ENCODE measurements at regions not wholly inside any gene's neighbourhood (a gene's known extent, or its start where the extent isn't known, plus 50 kb on each side); places are given as distances from the start of the nearest gene placed in this dataset.

DNA sequence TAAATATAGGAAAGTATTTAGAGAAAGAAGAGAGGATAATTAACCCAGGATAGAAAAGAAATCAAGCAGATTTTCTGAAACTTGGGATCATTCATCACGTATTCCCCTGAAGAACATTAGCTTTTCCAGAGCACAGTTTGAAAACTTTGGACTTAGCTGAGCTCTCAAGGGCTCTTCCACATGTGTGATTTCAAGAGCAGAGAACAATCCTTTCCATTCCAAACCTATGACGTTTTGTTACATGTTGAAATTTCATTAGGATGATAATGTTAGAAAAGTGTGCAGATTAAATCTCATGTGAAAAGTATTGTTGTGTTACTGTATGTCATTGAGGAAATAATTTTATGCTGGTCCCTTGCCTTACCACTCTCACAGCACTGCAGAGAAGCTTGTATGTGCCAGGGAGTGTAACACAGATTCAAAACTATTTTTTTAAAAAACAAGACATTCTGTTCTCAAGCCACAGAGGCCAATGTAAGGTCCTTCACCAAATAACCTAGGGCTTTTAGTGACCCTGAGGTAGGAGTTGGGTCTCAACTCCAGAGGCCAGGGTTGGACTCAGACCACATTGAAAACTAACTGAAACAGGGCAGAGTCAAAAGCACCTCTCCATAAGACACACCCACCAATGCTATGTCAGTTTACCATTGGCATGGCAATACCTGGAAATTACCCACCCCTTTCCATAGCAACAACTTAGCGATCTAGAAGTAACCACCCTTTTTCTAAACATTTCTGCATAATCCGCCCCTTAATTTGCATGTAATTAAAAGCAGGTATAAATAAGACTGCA, 141.3 kb downstream of the ANXA5 start:
- Histone ChIP-seq H3K27ac (ENCODE audit: low read depth, low read length) (no peak overlapping the region), H3K9me2 (replicated peaks; ENCODE audit: insufficient read depth, low read length) (no peaks in the 10 kb centered on the region), H3K27me3 (ENCODE audit: low read length) (no peaks in the 10 kb centered on the region), H3K9ac (ENCODE audit: low read length) (no peak overlapping the region), H3K4me2 (ENCODE audit: low read depth, low read length, poor library complexity, severe bottlenecking) (no peak overlapping the region), H3F3A (ENCODE audit: insufficient read depth) (no peaks in the 10 kb centered on the region), H2AFZ (ENCODE audit: low read depth, low read length, severe bottlenecking) (no peak overlapping the region), H3K4me3 (ENCODE audit: insufficient read depth, low read length, poor library complexity, severe bottlenecking) (no peak overlapping the region), H3K79me2 (ENCODE audit: insufficient read depth, low read length) (no peaks in the 10 kb centered on the region), H3K36me3 (ENCODE audit: low read length) (no peaks in the 10 kb centered on the region), H3K9me3 (ENCODE audit: insufficient read depth, low read length) (no peaks in the 10 kb centered on the region), H4K20me1 (ENCODE audit: low read depth, low read length) (no peaks in the 10 kb centered on the region)
- TF ChIP-seq, protein P1, sequence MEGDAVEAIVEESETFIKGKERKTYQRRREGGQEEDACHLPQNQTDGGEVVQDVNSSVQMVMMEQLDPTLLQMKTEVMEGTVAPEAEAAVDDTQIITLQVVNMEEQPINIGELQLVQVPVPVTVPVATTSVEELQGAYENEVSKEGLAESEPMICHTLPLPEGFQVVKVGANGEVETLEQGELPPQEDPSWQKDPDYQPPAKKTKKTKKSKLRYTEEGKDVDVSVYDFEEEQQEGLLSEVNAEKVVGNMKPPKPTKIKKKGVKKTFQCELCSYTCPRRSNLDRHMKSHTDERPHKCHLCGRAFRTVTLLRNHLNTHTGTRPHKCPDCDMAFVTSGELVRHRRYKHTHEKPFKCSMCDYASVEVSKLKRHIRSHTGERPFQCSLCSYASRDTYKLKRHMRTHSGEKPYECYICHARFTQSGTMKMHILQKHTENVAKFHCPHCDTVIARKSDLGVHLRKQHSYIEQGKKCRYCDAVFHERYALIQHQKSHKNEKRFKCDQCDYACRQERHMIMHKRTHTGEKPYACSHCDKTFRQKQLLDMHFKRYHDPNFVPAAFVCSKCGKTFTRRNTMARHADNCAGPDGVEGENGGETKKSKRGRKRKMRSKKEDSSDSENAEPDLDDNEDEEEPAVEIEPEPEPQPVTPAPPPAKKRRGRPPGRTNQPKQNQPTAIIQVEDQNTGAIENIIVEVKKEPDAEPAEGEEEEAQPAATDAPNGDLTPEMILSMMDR (IDR thresholded peaks at IDR 0.05; ENCODE audit: insufficient read depth, low read length, poor library complexity, severe bottlenecking) = no peak
- no peak for TF ChIP-seq EZH2phosphoT487 (conservative IDR thresholded peaks at IDR 0.05; ENCODE audit: low read length)

GRCh38 chr4:121554382-121554781, 142.4 kb downstream of the ANXA5 start:
- H3K4me3 ChIP-seq (ENCODE audit: insufficient read depth, low read length, poor library complexity, severe bottlenecking) = no peak overlapping the region
- no peaks in the 10 kb centered on the region for H3K9me3 ChIP-seq (ENCODE audit: insufficient read depth, low read length)
- no peaks in the 10 kb centered on the region for H3K36me3 ChIP-seq (ENCODE audit: low read length)
- no peaks in the 10 kb centered on the region for H3F3A ChIP-seq (ENCODE audit: insufficient read depth)
- no peaks in the 10 kb centered on the region for H4K20me1 ChIP-seq (ENCODE audit: low read depth, low read length)
- H3K9ac ChIP-seq (ENCODE audit: low read length) = no peak overlapping the region
- no peaks in the 10 kb centered on the region for H3K79me2 ChIP-seq (ENCODE audit: insufficient read depth, low read length)
- H3K9me2 ChIP-seq (replicated peaks; ENCODE audit: insufficient read depth, low read length) = no peaks in the 10 kb centered on the region
- H2AFZ ChIP-seq (ENCODE audit: low read depth, low read length, severe bottlenecking) = no peak overlapping the region
- H3K27me3 ChIP-seq (ENCODE audit: low read length) = no peaks in the 10 kb centered on the region
- no peak overlapping the region for H3K27ac ChIP-seq (ENCODE audit: low read depth, low read length)
- no peak overlapping the region for H3K4me2 ChIP-seq (ENCODE audit: low read depth, low read length, poor library complexity, severe bottlenecking)
- TF ChIP-seq, protein P1 (IDR thresholded peaks at IDR 0.05; ENCODE audit: insufficient read depth, low read length, poor library complexity, severe bottlenecking) = no peak
- TF ChIP-seq EZH2phosphoT487 (conservative IDR thresholded peaks at IDR 0.05; ENCODE audit: low read length) = no peak

DNA sequence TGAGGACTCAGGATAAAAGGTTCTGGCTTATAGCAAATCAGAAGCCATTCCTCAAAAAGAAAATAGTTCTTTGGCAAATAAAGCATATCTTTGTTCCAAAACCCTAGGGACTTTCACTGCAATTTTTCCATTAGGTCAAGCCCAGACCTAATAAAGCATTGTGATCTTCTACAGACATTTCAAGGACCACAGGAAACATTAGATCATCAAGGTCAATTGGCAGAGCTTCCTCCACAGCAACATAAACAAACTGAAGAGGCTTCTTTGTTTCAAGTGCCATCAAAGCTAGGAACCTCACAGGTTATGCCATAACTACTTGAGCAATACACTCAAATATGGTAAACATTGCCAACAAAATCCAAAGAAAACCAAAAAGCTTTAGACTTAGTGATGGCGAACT, 144.9 kb downstream of the ANXA5 start:
- Histone ChIP-seq H3K27me3 (ENCODE audit: low read length) (no peaks in the 10 kb centered on the region), H2AFZ (ENCODE audit: low read depth, low read length, severe bottlenecking) (no peak overlapping the region), H3K36me3 (ENCODE audit: low read length) (no peaks in the 10 kb centered on the region), H4K20me1 (ENCODE audit: low read depth, low read length) (no peaks in the 10 kb centered on the region), H3K9me3 (ENCODE audit: insufficient read depth, low read length) (no peaks in the 10 kb centered on the region), H3F3A (ENCODE audit: insufficient read depth) (no peaks in the 10 kb centered on the region), H3K4me2 (ENCODE audit: low read depth, low read length, poor library complexity, severe bottlenecking) (no peak overlapping the region), H3K9ac (ENCODE audit: low read length) (no peak overlapping the region), H3K4me3 (ENCODE audit: insufficient read depth, low read length, poor library complexity, severe bottlenecking) (no peak overlapping the region), H3K79me2 (ENCODE audit: insufficient read depth, low read length) (no peaks in the 10 kb centered on the region), H3K9me2 (replicated peaks; ENCODE audit: insufficient read depth, low read length) (no peaks in the 10 kb centered on the region), H3K27ac (ENCODE audit: low read depth, low read length) (no peak overlapping the region)
- TF ChIP-seq, protein P1 (IDR thresholded peaks at IDR 0.05; ENCODE audit: insufficient read depth, low read length, poor library complexity, severe bottlenecking) = no peak

Measured in SU-DHL-6 (cell line).